Smooth muscle cell (in vitro differentiated cells): ENCODE measurements at regions not wholly inside any gene's neighbourhood (a gene's known extent, or its start where the extent isn't known, plus 50 kb on each side); places are given as distances from the start of the nearest gene placed in this dataset.

Experiments used
- DNase-seq: peaks from one replicate; lab custom pipeline; 2025; ENCODE audit not compliant: unreplicated experiment; lab: John Stamatoyannopoulos, UW
- H2AFZ ChIP-seq: fragments of 200-600 bp; sonication (generic); 2 replicates; pipeline ENCODE4 v1.6.0; 2016; ENCODE audit warnings: antibody characterized with exemption, low read depth, mild to moderate bottlenecking
- H3F3A ChIP-seq: fragments of 200-600 bp; sonication (generic); 2 replicates; pipeline ENCODE4 v1.6.0; 2017; ENCODE audit warnings: antibody characterized with exemption, low read depth
- H3K27ac ChIP-seq: fragments of 200-600 bp; sonication (generic); 2 replicates; pipeline ENCODE4 v1.5.1; 2016; ENCODE audit warnings: low read depth, mild to moderate bottlenecking
- H3K27me3 ChIP-seq: fragments of 200-600 bp; sonication (generic); 2 replicates; pipeline ENCODE4 v1.6.1; 2016; ENCODE audit warnings: low read depth, mild to moderate bottlenecking
- H3K36me3 ChIP-seq: fragments of 200-600 bp; sonication (generic); 2 replicates; pipeline ENCODE4 v1.5.1; 2016; ENCODE audit warnings: low read depth
- H3K4me1 ChIP-seq: fragments of 200-600 bp; sonication (generic); 2 replicates; pipeline ENCODE4 v1.5.1; 2016; ENCODE audit warnings: low read depth
- H3K4me2 ChIP-seq: fragments of 200-600 bp; sonication (generic); 2 replicates; pipeline ENCODE4 v1.6.0; 2016; ENCODE audit warnings: mild to moderate bottlenecking
- H3K4me3 ChIP-seq: fragments of 200-600 bp; sonication (generic); 2 replicates; pipeline ENCODE4 v1.5.1; 2016; ENCODE audit warnings: mild to moderate bottlenecking
- H3K79me2 ChIP-seq: fragments of 200-600 bp; sonication (generic); 2 replicates; pipeline ENCODE4 v1.6.0; 2016; ENCODE audit warnings: low read depth, mild to moderate bottlenecking
- H3K9ac ChIP-seq: fragments of 200-600 bp; sonication (generic); 2 replicates; pipeline ENCODE4 v1.6.0; 2016; ENCODE audit warnings: low read depth
- H3K9me3 ChIP-seq: fragments of 200-600 bp; sonication (generic); replicated peaks from 2 replicates; pipeline ENCODE4 v1.5.1; 2016; ENCODE audit warnings: low read depth
- H4K20me1 ChIP-seq: fragments of 200-600 bp; sonication (generic); 2 replicates; pipeline ENCODE4 v1.6.0; 2016; ENCODE audit warnings: low read depth
- WGBS: methylation state at CpG from one replicate; pipeline ENCODE4 v1.1.7; 2016; ENCODE audit warnings: low lambda C conversion rate; 5-methylcytosine and 5-hydroxymethylcytosine counted together
- TF ChIP-seq, protein P1 (sequence below): fragments of 200-600 bp; sonication (generic); IDR thresholded peaks from 2 replicates; pipeline ENCODE4 v1.5.1; 2017; ENCODE audit warnings: borderline replicate concordance, mild to moderate bottlenecking, antibody characterized with exemption; ENCODE audit not compliant: insufficient read depth, poor library complexity, severe bottlenecking

DNA sequence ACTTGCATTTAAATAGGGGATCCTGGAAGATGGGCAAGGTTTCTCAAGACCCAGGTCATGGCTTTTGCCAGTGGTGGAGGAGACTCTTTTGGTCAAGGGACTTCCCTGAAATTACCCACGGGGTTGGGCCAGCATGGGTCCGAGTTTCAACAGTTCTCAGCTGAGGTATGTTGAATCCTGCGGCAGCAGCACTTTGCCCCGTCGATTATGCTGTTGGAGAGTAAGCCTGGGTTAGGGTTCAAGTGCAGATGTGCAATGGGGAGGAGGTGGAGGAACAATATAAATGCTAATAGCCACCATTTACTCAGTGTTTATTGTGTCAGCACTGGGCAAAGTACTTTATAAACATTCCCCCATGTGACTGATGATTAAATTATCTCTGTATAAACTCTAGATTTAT lies 96.0 kb upstream of the GATA6 start:
- WGBS, result 97% methylated on average over 5 of the region's 5 CpGs
- DNase-seq, result no peak

GRCh38 chr18:22074282-22075070 lies 94.9 kb upstream of the GATA6 start:
- Histone ChIP-seq H3K9ac (no peak overlapping the region), H4K20me1 (no peaks in the 10 kb centered on the region), H3K27ac (no peak overlapping the region), H3K4me1 (no peaks in the 10 kb centered on the region), H3K79me2 (no peaks in the 10 kb centered on the region), H2AFZ (no peak overlapping the region), H3K4me3 (no peak overlapping the region), H3K4me2 (no peak overlapping the region), H3K36me3 (no peaks in the 10 kb centered on the region), H3K27me3 (no peaks in the 10 kb centered on the region), H3F3A (no peaks in the 10 kb centered on the region), H3K9me3 (no peaks in the 10 kb centered on the region)
- DNase-seq, result no peak
- TF ChIP-seq, protein P1, sequence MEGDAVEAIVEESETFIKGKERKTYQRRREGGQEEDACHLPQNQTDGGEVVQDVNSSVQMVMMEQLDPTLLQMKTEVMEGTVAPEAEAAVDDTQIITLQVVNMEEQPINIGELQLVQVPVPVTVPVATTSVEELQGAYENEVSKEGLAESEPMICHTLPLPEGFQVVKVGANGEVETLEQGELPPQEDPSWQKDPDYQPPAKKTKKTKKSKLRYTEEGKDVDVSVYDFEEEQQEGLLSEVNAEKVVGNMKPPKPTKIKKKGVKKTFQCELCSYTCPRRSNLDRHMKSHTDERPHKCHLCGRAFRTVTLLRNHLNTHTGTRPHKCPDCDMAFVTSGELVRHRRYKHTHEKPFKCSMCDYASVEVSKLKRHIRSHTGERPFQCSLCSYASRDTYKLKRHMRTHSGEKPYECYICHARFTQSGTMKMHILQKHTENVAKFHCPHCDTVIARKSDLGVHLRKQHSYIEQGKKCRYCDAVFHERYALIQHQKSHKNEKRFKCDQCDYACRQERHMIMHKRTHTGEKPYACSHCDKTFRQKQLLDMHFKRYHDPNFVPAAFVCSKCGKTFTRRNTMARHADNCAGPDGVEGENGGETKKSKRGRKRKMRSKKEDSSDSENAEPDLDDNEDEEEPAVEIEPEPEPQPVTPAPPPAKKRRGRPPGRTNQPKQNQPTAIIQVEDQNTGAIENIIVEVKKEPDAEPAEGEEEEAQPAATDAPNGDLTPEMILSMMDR, result no peak
- WGBS, result 78% methylated on average over 6 of the region's 6 CpGs

More for the DNA sequence above, 96.0 kb upstream of the GATA6 start:
- H3K79me2 ChIP-seq, result no peaks in the 10 kb centered on the region
- H3K9me3 ChIP-seq, result no peaks in the 10 kb centered on the region
- H3K4me2 ChIP-seq, result no peak overlapping the region
- no peaks in the 10 kb centered on the region for H3K36me3 ChIP-seq
- no peaks in the 10 kb centered on the region for H3K27me3 ChIP-seq
- H3K9ac ChIP-seq, result no peak overlapping the region
- no peaks in the 10 kb centered on the region for H3F3A ChIP-seq
- H3K4me3 ChIP-seq, result no peak overlapping the region
- H2AFZ ChIP-seq, result no peak overlapping the region
- no peak overlapping the region for H3K27ac ChIP-seq
- no peaks in the 10 kb centered on the region for H4K20me1 ChIP-seq
- TF ChIP-seq, protein P1, result no peak
- H3K4me1 ChIP-seq, result no peaks in the 10 kb centered on the region

DNA sequence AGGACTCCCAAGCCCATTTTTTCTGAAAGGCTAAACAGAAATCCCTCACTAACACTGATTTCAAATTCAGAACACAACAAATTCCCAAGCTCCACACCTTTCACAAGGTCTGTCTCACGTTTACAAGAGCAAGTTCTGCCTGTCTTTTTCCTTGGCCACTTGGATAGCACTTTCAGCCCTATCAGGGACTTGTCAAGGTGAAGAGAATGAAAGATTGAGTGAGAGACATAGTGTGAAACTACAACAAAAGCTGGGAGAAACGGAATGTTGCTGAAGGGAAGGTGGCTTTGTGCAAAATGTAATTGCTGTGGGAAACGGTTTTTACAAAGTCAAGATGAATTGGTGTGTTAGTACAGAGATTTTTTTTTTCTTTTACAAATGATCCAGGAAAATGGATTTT lies 89.4 kb upstream of the GATA6 start:
- Histone ChIP-seq H4K20me1 (no peaks in the 10 kb centered on the region), H3K27ac (no peak overlapping the region), H3K4me1 (no peaks in the 10 kb centered on the region), H3F3A (no peaks in the 10 kb centered on the region), H3K36me3 (no peaks in the 10 kb centered on the region), H3K4me3 (no peak overlapping the region), H3K4me2 (no peak overlapping the region), H3K9me3 (no peaks in the 10 kb centered on the region), H3K27me3 (no peaks in the 10 kb centered on the region), H2AFZ (no peak overlapping the region), H3K79me2 (no peaks in the 10 kb centered on the region), H3K9ac (no peak overlapping the region)
- WGBS, result 71% methylated on average over 3 of the region's 3 CpGs
- DNase-seq, result no peak
- TF ChIP-seq, protein P1, result no peak

GRCh38 chr18:22082408-22082807 lies 87.0 kb upstream of the GATA6 start:
- Histone ChIP-seq H3K27me3 (no peaks in the 10 kb centered on the region), H3K36me3 (no peaks in the 10 kb centered on the region), H3K4me3 (no peak overlapping the region), H2AFZ (no peak overlapping the region), H3K9me3 (no peaks in the 10 kb centered on the region), H3K4me2 (no peak overlapping the region), H3K9ac (no peak overlapping the region), H3K4me1 (no peaks in the 10 kb centered on the region), H4K20me1 (no peaks in the 10 kb centered on the region), H3K79me2 (no peaks in the 10 kb centered on the region), H3F3A (no peaks in the 10 kb centered on the region), H3K27ac (no peak overlapping the region)
- TF ChIP-seq, protein P1, result no peak
- DNase-seq, result no peak
- 97% methylated on average over 14 of the region's 14 CpGs for WGBS
